Mucosa of descending colon (tissue), 3 donors: ENCODE measurements at regions not wholly inside any gene's neighbourhood (a gene's known extent, or its start where the extent isn't known, plus 50 kb on each side); places are given as distances from the start of the nearest gene placed in this dataset.

ENCODE experiments used
- ATAC-seq: fragments of 200-7000 bp; cut with Tn5 transposase; one replicate; pipeline ENCODE4 v1.9.1; 2020; ENCODE audit warnings: mild to moderate bottlenecking, moderate library complexity
- DNase-seq, 3 donors: peaks; one replicate each; pipeline ENCODE4 v3.0.0-alpha.2; 2020
- H3K36me3 ChIP-seq: fragments of 200-600 bp; one replicate; pipeline ENCODE4 v1.8.0; 2021; ENCODE audit warnings: low read depth, mild to moderate bottlenecking
- H3K4me1 ChIP-seq: fragments of 200-600 bp; one replicate; pipeline ENCODE4 v1.8.0; 2021; ENCODE audit warnings: low read depth, mild to moderate bottlenecking
- H3K4me3 ChIP-seq: fragments of 200-600 bp; one replicate; pipeline ENCODE4 v1.8.0; 2021; ENCODE audit warnings: mild to moderate bottlenecking
- H3K9me3 ChIP-seq: fragments of 200-600 bp; one replicate; pipeline ENCODE4 v1.8.0; 2021; ENCODE audit warnings: mild to moderate bottlenecking
- CTCF ChIP-seq: fragments of 200-600 bp; IDR thresholded peaks from one replicate; pipeline ENCODE4 v1.8.0; 2022; ENCODE audit warnings: antibody characterized with exemption, mild to moderate bottlenecking
- intact Hi-C, 2 donors: fragments of 100-400 bp; cut with DNase I in 1 of 2; cut with micrococcal nuclease in 1 of 2; formaldehyde crosslinking; loops; one replicate each; pipeline versions ENCODE4 v1.11.0 to v1.11.1; 2022; cut with DNase I, micrococcal nuclease
- donor health status: DM: no; HTN: no; CAD: no; lungs with moderate emphysema.
- donor health status: DM: no; HTN: no; CAD: no.
- donor health status: DM: no; HTN: yes; CAD: no.

DNA sequence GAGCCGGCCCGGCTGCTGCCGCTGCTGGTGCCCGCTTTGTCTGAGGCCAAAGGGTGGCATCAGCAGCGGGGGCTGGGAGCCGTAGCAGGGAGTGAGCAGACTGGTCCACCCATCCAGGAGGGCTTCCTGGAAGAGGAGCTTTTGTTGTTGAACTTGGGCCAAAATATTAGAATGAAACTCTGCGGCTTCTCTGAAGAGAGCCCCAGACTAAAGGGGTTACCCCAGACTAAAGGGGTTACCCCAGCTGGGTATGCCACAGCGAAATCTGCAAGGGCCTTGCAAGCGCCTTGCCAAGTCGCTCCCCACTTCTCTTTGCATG lies 154.7 kb upstream of the ZMIZ1 start:
- DNase-seq (peak in 1 of 3 donors; percentile 70), ATAC-seq (no peak)
- no peaks in the 10 kb centered on the region for H3K9me3 ChIP-seq
- intact Hi-C loops, result no loop called here
- H3K4me1 ChIP-seq, result peaks cover 14% of the 10 kb centered on the region
- no peaks in the 10 kb centered on the region for H3K36me3 ChIP-seq
- H3K4me3 ChIP-seq, result no peak overlapping the region
- no peak for TF ChIP-seq CTCF

DNA sequence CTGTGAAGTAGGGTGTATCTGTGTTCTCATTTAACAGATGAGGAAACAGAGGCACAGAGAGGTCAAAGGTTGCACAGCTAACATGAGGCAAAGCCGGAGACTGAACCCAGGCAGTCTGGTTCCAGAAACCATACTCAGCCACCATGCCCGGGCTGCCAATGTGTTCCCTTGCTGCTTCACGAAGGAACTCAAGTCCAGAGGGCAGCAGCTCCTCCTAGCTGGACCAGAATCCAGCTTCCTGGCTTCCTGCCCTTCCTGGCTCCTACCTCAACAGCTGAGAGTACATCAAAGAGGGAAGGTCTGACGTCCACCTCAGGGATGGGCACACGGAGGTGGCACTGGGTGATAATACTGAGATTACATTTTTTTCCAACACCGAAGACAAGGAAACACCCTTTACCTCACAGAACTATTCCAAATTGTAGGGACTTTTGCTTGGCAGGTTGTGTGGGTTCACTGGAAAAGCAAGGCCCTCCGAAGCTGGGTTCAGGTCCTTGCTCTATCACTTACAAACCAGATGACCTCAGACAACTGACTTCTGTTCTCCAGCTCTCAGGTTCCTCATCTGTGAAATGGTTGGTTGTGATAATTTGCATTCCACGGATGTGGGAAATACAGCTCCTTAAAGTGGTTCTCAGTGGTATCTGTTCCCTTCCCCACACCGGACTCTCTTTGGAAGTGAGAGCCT lies 154.1 kb upstream of the ZMIZ1 start:
- DNase-seq, result peak in 2 of 3 donors; percentile 45 to 51
- H3K4me3 ChIP-seq, result no peak overlapping the region
- peak; percentile 52 for ATAC-seq
- H3K4me1 ChIP-seq, result peaks cover 14% of the 10 kb centered on the region
- no peaks in the 10 kb centered on the region for H3K9me3 ChIP-seq
- no peaks in the 10 kb centered on the region for H3K36me3 ChIP-seq
- no peak for TF ChIP-seq CTCF
- intact Hi-C loops, result no loop called here

DNA sequence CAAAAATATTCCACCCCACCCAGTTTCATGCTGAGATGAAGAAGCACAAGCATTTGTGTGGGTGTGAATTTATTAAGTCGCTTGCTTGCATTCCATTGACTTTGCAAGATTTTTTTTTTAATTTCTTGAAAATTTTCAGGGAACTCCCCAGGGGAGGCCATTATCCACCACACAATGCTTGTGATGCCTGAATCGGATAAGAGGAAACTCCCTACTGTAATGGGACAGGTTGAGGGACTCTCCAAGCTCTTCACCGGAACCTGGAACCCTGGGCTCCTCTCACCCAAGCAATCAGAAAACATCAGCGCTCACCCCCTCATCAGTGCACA lies 153.6 kb upstream of the ZMIZ1 start:
- DNase-seq (no peak), ATAC-seq (no peak)
- intact Hi-C loops, result no loop called here
- TF ChIP-seq CTCF, result no peak
- peaks cover 14% of the 10 kb centered on the region for H3K4me1 ChIP-seq
- no peak overlapping the region for H3K4me3 ChIP-seq
- H3K9me3 ChIP-seq, result no peaks in the 10 kb centered on the region
- no peaks in the 10 kb centered on the region for H3K36me3 ChIP-seq

DNA sequence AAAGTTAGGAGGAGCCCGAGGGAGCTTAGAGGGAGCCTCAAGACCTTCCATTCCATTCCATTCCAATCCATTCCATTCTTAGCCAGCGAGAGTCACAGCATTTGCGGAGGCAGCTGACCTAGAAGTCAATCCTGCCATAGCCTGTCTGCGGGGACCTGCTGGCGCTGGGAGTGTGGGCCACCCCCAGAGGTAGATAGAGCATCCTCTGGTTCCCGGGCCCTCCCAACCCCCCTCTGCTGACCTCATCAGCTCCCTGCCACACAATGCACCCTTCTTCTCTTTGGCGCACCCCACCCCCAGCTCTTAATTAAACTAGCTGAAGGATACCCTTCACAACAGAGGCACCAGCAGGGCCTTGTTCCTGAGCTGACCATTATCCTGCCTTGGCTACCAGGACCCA lies 152.5 kb upstream of the ZMIZ1 start:
- Histone ChIP-seq H3K4me3 (no peak overlapping the region), H3K36me3 (no peaks in the 10 kb centered on the region), H3K9me3 (no peaks in the 10 kb centered on the region), H3K4me1 (peaks cover 14% of the 10 kb centered on the region)
- TF ChIP-seq CTCF, result no peak
- intact Hi-C loops, result no loop called here
- ATAC-seq (no peak), DNase-seq (no peak)

GRCh38 chr10:78919181-78919966 lies 149.4 kb upstream of the ZMIZ1 start:
- intact Hi-C loops, result no loop called here
- Histone ChIP-seq H3K36me3 (no peaks in the 10 kb centered on the region), H3K9me3 (no peaks in the 10 kb centered on the region), H3K4me1 (peaks cover 15% of the 10 kb centered on the region), H3K4me3 (no peak overlapping the region)
- ATAC-seq, result no peak
- TF ChIP-seq CTCF, result no peak
- no peak for DNase-seq
